Pancreas (tissue), 10 donors: ENCODE measurements at regions not wholly inside any gene's neighbourhood (a gene's known extent, or its start where the extent isn't known, plus 50 kb on each side); places are given as distances from the start of the nearest gene placed in this dataset.

Source experiments
- ATAC-seq, 4 donors: fragments of 200-7000 bp; cut with Tn5 transposase; one replicate each; pipeline versions ENCODE4 v1.8.0 to v1.9.1; 2020; ENCODE audit warnings: mild to moderate bottlenecking in 4 of 4, moderate library complexity in 4 of 4
- DNase-seq, 6 donors: peaks; one replicate each; pipeline ENCODE4 v3.0.0-alpha.2; 2020
- FAIRE-seq: peaks from 2 replicates; lab custom pipeline; 2012; peaks lifted over from hg19 to GRCh38; lab: Jason Lieb, UNC
- H3K27ac ChIP-seq, 4 donors: fragments of 200-600 bp; sonication (generic); 1 replicate in 3 of 4; 2 replicates in 1 of 4; pipeline versions ENCODE4 v1.5.0 to v1.8.0; 2020
- H3K27me3 ChIP-seq, 4 donors: fragments of 200-600 bp; one replicate each; pipeline ENCODE4 v1.8.0; 2021
- H3K36me3 ChIP-seq, 3 donors: fragments of 200-600 bp; sonication (generic) in 1 of 3; one replicate each; pipeline versions ENCODE4 v1.5.0 to v1.8.0; 2020 to 2021
- H3K4me1 ChIP-seq, 3 donors: fragments of 200-600 bp; one replicate each; pipeline ENCODE4 v1.8.0; 2021
- H3K4me3 ChIP-seq, 4 donors: fragments of 200-600 bp; sonication (generic) in 2 of 4; one replicate each; pipeline versions ENCODE4 v1.5.0 to v1.8.0; 2020 to 2021
- H3K9me3 ChIP-seq, 4 donors: fragments of 200-600 bp; one replicate each; pipeline ENCODE4 v1.8.0; 2021
- WGBS, 2 donors: extraction: QIAGEN DNeasy Blood & Tissue Kit; methylation state at CpG; one replicate each; pipeline ENCODE4 v1.1.7; 2013; 5-methylcytosine and 5-hydroxymethylcytosine counted together
- intact Hi-C, 3 donors: fragments of 100-400 bp; cut with DNase I; formaldehyde crosslinking; loops; one replicate each; pipeline versions ENCODE4 v1.11.1 to v1.14.2; 2022
- TF ChIP-seq, protein P1 (sequence below), 4 donors: fragments of 200-600 bp; sonication (generic) in 3 of 4; IDR thresholded peaks; one replicate each; pipeline versions ENCODE4 v1.5.0 to v1.8.0; 2021; ENCODE audit warnings: antibody characterized with exemption in 4 of 4
- donor health status: healthy with polysubstance abuse.
- donor health status: DM: no; HTN: no; CAD: no; lungs with moderate emphysema.
- donor health status: DM: no; HTN: no; CAD: no.
- donor health status: control.
- donor health status: control.
- donor health status: Bipolar disorder and iron deficiency.
- donor health status: DM: yes; HTN: yes; CAD: no.
- donor health status: DM: no; HTN: no; CAD: no.
- donor health status: DM: no; HTN: no; CAD: no.
- donor health status: DM: yes; HTN: yes; CAD: no.

DNA sequence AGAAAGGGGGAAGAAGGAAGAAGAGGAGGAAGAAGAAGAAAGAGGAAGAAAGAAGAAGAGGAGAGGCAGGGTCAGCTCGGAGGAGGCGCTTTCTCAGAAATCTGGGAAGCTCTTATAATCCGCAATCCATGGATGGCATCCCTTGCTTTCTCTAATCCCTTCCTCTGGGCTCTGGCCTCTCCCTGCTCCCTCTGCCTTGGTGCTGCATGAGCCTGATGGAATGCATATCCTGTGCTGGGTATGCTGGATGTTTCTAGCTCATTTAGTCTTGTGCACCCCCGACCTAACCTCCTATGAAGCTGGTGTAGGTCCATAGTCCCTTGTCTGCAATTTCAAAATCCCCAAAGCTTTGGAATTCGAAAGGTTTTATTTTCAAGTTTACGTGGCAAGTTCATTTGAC, 94.2 kb upstream of the MYL2 start:
- intact Hi-C loops = no loop called here
- TF ChIP-seq, protein P1, sequence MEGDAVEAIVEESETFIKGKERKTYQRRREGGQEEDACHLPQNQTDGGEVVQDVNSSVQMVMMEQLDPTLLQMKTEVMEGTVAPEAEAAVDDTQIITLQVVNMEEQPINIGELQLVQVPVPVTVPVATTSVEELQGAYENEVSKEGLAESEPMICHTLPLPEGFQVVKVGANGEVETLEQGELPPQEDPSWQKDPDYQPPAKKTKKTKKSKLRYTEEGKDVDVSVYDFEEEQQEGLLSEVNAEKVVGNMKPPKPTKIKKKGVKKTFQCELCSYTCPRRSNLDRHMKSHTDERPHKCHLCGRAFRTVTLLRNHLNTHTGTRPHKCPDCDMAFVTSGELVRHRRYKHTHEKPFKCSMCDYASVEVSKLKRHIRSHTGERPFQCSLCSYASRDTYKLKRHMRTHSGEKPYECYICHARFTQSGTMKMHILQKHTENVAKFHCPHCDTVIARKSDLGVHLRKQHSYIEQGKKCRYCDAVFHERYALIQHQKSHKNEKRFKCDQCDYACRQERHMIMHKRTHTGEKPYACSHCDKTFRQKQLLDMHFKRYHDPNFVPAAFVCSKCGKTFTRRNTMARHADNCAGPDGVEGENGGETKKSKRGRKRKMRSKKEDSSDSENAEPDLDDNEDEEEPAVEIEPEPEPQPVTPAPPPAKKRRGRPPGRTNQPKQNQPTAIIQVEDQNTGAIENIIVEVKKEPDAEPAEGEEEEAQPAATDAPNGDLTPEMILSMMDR (IDR thresholded peaks at IDR 0.05) = no peak
- no peaks in the 10 kb centered on the region for H3K27me3 ChIP-seq
- H3K4me1 ChIP-seq = no peaks in the 10 kb centered on the region
- no peak overlapping the region for H3K27ac ChIP-seq
- FAIRE-seq = no peak
- no peak overlapping the region for H3K4me3 ChIP-seq
- DNase-seq = no peak
- ATAC-seq = no peak
- WGBS, 2 donors = 65 to 66% methylated on average over 6 of the region's 6 CpGs
- H3K9me3 ChIP-seq = no peaks in the 10 kb centered on the region
- no peaks in the 10 kb centered on the region for H3K36me3 ChIP-seq

DNA sequence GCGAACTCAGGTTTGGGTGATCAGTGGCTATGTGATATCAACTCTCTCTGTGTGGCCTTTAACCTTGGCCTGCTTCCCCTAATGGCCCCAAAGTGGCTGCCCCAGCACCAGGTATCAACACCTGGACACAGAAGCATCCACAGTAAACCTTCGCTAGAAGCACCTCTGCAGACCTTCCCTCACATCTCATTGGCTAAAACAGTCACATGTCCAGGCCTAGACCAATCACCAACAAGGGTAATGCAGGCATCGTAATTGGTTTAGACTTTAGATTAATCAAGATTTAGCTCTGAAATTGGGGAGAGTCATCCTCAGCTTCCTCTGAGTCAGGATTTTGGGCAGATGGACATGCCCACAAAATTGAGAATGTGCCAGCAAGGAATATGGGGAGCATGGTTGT, 92.5 kb upstream of the MYL2 start:
- Histone ChIP-seq H3K27ac (no peak overlapping the region), H3K27me3 (no peaks in the 10 kb centered on the region), H3K4me1 (no peaks in the 10 kb centered on the region), H3K36me3 (no peaks in the 10 kb centered on the region), H3K4me3 (no peak overlapping the region), H3K9me3 (no peaks in the 10 kb centered on the region)
- FAIRE-seq (no peak), DNase-seq (no peak), ATAC-seq (no peak)
- intact Hi-C loops = no loop called here
- TF ChIP-seq, protein P1 (IDR thresholded peaks at IDR 0.05) = no peak
- WGBS, 2 donors = 76 to 80% methylated on average over 3 of the region's 3 CpGs

DNA sequence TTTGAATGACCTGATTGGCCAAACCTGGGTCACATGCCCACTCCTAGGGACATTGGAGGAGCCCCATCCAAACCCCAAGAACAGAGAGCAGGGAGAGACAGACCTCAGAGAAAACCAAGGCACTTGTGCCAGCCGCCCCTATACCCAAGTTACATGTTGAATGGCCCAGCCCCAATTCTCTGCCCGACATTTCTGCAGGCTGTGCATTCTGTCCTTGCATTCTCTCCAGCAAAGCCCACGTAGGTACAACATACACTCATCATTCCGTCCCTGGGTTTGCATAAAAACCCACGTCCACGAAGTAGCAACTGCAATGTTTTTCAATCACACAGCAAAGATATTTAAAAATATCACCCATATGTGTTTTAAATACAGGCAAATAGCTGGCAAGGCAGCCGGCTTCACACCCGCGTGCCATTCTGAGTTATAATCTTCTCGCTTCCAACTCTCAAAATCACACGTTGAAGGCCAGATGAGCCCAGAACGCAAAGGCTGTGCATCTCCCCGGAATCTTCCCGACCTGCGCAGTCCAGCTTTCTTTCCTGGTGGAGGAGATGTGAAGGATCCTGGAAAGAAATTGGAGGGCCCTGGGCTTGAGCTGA, 91.7 kb upstream of the MYL2 start:
- Histone ChIP-seq H3K9me3 (no peaks in the 10 kb centered on the region), H3K27me3 (no peaks in the 10 kb centered on the region), H3K4me1 (no peaks in the 10 kb centered on the region), H3K4me3 (no peak overlapping the region), H3K36me3 (no peaks in the 10 kb centered on the region), H3K27ac (no peak overlapping the region)
- no peak for ATAC-seq
- no peak for DNase-seq
- TF ChIP-seq, protein P1 (IDR thresholded peaks at IDR 0.05) = no peak
- FAIRE-seq = no peak
- intact Hi-C loops = no loop called here
- WGBS, 2 donors = 80 to 86% methylated on average over 15 of the region's 15 CpGs

DNA sequence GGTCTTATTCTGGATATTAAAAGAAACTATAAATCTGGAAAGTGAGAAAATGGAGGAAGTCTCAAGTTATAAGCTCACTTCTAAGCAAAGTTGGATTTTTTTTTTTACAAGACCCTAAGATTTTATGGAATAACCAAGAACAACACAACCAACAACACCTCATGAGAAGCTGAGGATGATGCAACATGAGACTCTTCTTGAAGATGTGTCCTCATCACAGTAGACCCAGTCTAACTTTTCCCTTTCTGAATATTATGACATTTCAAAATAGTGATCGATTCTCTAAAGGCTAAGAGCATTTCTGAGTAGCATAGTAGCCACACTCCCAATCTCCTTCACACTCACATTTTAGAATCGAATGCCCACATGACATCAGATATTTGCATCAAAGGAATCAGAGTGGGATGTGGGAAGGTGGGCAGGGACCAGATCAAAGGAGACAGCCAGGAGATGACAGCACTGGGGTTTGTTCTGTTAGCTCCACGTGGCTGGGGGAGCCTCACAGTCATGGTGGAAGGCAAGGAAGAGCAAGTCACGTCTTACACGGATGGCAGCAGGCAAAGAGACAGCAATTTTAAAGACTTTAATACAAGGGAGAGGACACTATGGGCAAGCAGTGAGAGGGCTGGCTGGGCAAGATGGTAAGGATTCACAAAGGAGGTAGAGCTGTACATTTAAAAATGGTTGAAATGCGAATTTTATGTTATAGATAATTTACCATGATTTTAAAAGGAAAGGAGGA, 90.7 kb upstream of the MYL2 start:
- intact Hi-C loops = no loop called here
- ATAC-seq (no peak), FAIRE-seq (no peak), DNase-seq (no peak)
- no peaks in the 10 kb centered on the region for H3K9me3 ChIP-seq
- no peak overlapping the region for H3K4me3 ChIP-seq
- no peaks in the 10 kb centered on the region for H3K4me1 ChIP-seq
- no peaks in the 10 kb centered on the region for H3K27me3 ChIP-seq
- TF ChIP-seq, protein P1 (IDR thresholded peaks at IDR 0.05) = no peak
- WGBS, 2 donors = 59 to 72% methylated on average over 6 of the region's 6 CpGs
- H3K27ac ChIP-seq = no peak overlapping the region
- no peaks in the 10 kb centered on the region for H3K36me3 ChIP-seq

DNA sequence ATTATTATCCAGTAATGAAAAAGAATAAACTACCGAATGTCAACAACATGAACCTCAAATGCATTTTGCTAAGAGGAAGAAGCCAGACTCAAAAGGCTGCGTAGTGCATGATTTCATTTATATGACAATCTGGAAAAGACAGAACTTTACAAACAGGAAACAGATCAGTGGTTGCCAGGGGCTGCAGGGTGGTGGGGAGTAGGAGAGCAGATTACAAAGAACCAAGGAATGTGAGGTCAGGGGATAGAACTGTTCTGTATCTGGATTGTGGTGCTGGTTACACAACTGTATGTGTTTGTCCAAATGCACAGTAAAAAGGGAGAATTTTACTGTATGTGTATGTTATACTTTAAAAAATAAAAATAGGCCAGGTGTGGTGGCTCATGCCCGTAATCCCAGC, 89.7 kb upstream of the MYL2 start:
- TF ChIP-seq, protein P1 (IDR thresholded peaks at IDR 0.05) = no peak
- ATAC-seq (no peak), FAIRE-seq (no peak), DNase-seq (no peak)
- Histone ChIP-seq H3K27me3 (peaks cover 0 to 8% (median 0%) of the 10 kb centered on the region in 4 donors), H3K27ac (no peak overlapping the region), H3K36me3 (no peaks in the 10 kb centered on the region), H3K4me1 (no peaks in the 10 kb centered on the region), H3K4me3 (no peak overlapping the region), H3K9me3 (no peaks in the 10 kb centered on the region)
- intact Hi-C loops = no loop called here
- 66 to 82% methylated on average over 3 of the region's 3 CpGs for WGBS, 2 donors
